ENCODE measurements at regions not wholly inside any gene's neighbourhood (a gene's known extent, or its start where the extent isn't known, plus 50 kb on each side); places are given as distances from the start of the nearest gene placed in this dataset.

GRCh38 chr3:145721815-145722214 is 439.2 kb downstream of the PLOD2 start:
- no peak overlapping the region for H2AK5ac ChIP-seq (ENCODE audit: low read length, severe bottlenecking)
- H4K91ac ChIP-seq (ENCODE audit: low read length): no peak overlapping the region
- H3K79me1 ChIP-seq (replicated peaks; ENCODE audit: low read length, poor library complexity, severe bottlenecking): no peaks in the 10 kb centered on the region
- H3K9me3 ChIP-seq (ENCODE audit: control insufficient read depth, low read length): no peaks in the 10 kb centered on the region
- no peak overlapping the region for H4K8ac ChIP-seq (ENCODE audit: low read length)
- H3K36me3 ChIP-seq (ENCODE audit: control insufficient read depth in 1 of 2, insufficient read depth in 2 of 2, low read depth in 1 of 2, low read length in 2 of 2): no peaks in the 10 kb centered on the region
- H2BK120ac ChIP-seq (ENCODE audit: low read depth, low read length): no peak overlapping the region
- H3K4me1 ChIP-seq (ENCODE audit: control insufficient read depth, insufficient read depth, low read depth, low read length): no peaks in the 10 kb centered on the region
- no peak overlapping the region for H3K4ac ChIP-seq (ENCODE audit: low read depth in 1 of 2, low read length in 2 of 2)
- no peak overlapping the region for H2AFZ ChIP-seq (ENCODE audit: low read depth, low read length)
- no peaks in the 10 kb centered on the region for H3K27me3 ChIP-seq (ENCODE audit: control insufficient read depth in 1 of 2, insufficient read depth in 1 of 2, low read length in 2 of 2)
- no peak for DNase-seq
- no peak overlapping the region for H3K4me2 ChIP-seq (ENCODE audit: low read length, poor library complexity, severe bottlenecking)
- H2BK15ac ChIP-seq (ENCODE audit: low read depth, poor library complexity, severe bottlenecking): no peak overlapping the region
- H3K18ac ChIP-seq (ENCODE audit: low read depth in 1 of 2, low read length in 2 of 2): no peak overlapping the region
- no CpG with 5 or more reads among the region's 1 CpG for WGBS
- H3K14ac ChIP-seq (ENCODE audit: low read length in 2 of 2): no peak overlapping the region
- H2BK12ac ChIP-seq (ENCODE audit: low read length in 2 of 2): no peak overlapping the region
- no peak overlapping the region for H3K27ac ChIP-seq (ENCODE audit: low read length, poor library complexity, severe bottlenecking)
- no peak overlapping the region for H3K4me3 ChIP-seq (ENCODE audit: insufficient read depth in 1 of 2, low read depth in 1 of 2, low read length in 2 of 2)
- H3K9ac ChIP-seq (ENCODE audit: low read length): no peak overlapping the region
- no peak overlapping the region for H3K23ac ChIP-seq (ENCODE audit: low read length in 2 of 2)
- no peak overlapping the region for H2BK5ac ChIP-seq (ENCODE audit: low read depth, low read length, poor library complexity, severe bottlenecking)

GRCh38 chr3:145727476-145727875 is 433.5 kb downstream of the PLOD2 start:
- Histone ChIP-seq H3K4me2 (ENCODE audit: low read length, poor library complexity, severe bottlenecking) (no peak overlapping the region), H3K36me3 (ENCODE audit: control insufficient read depth in 1 of 2, insufficient read depth in 2 of 2, low read depth in 1 of 2, low read length in 2 of 2) (no peaks in the 10 kb centered on the region), H4K91ac (ENCODE audit: low read length) (no peak overlapping the region), H3K14ac (ENCODE audit: low read length in 2 of 2) (no peak overlapping the region), H3K79me1 (replicated peaks; ENCODE audit: low read length, poor library complexity, severe bottlenecking) (no peaks in the 10 kb centered on the region), H2BK12ac (ENCODE audit: low read length in 2 of 2) (no peak overlapping the region), H4K8ac (ENCODE audit: low read length) (no peak overlapping the region), H3K27me3 (ENCODE audit: control insufficient read depth in 1 of 2, insufficient read depth in 1 of 2, low read length in 2 of 2) (no peaks in the 10 kb centered on the region), H2AFZ (ENCODE audit: low read depth, low read length) (no peak overlapping the region), H3K9ac (ENCODE audit: low read length) (no peak overlapping the region), H3K27ac (ENCODE audit: low read length, poor library complexity, severe bottlenecking) (no peak overlapping the region), H2BK5ac (ENCODE audit: low read depth, low read length, poor library complexity, severe bottlenecking) (no peak overlapping the region), H3K4ac (ENCODE audit: low read depth in 1 of 2, low read length in 2 of 2) (no peak overlapping the region), H3K9me3 (ENCODE audit: control insufficient read depth, low read length) (no peaks in the 10 kb centered on the region), H3K23ac (ENCODE audit: low read length in 2 of 2) (no peak overlapping the region), H2AK5ac (ENCODE audit: low read length, severe bottlenecking) (no peak overlapping the region), H3K4me1 (ENCODE audit: control insufficient read depth, insufficient read depth, low read depth, low read length) (no peaks in the 10 kb centered on the region), H2BK15ac (ENCODE audit: low read depth, poor library complexity, severe bottlenecking) (no peak overlapping the region), H2BK120ac (ENCODE audit: low read depth, low read length) (no peak overlapping the region), H3K4me3 (ENCODE audit: insufficient read depth in 1 of 2, low read depth in 1 of 2, low read length in 2 of 2) (no peak overlapping the region), H3K18ac (ENCODE audit: low read depth in 1 of 2, low read length in 2 of 2) (no peak overlapping the region)
- no peak for DNase-seq
- 95% methylated on average over 3 of the region's 3 CpGs for WGBS

GRCh38 chr3:145735631-145736030 is 425.4 kb downstream of the PLOD2 start:
- no peak overlapping the region for H2BK12ac ChIP-seq (ENCODE audit: low read length in 2 of 2)
- no peak overlapping the region for H2AFZ ChIP-seq (ENCODE audit: low read depth, low read length)
- no peaks in the 10 kb centered on the region for H3K79me1 ChIP-seq (replicated peaks; ENCODE audit: low read length, poor library complexity, severe bottlenecking)
- no peak overlapping the region for H2BK120ac ChIP-seq (ENCODE audit: low read depth, low read length)
- H3K14ac ChIP-seq (ENCODE audit: low read length in 2 of 2): no peak overlapping the region
- H3K27me3 ChIP-seq (ENCODE audit: control insufficient read depth in 1 of 2, insufficient read depth in 1 of 2, low read length in 2 of 2): no peaks in the 10 kb centered on the region
- DNase-seq: peak; percentile 7
- no peak overlapping the region for H3K4ac ChIP-seq (ENCODE audit: low read depth in 1 of 2, low read length in 2 of 2)
- no peak overlapping the region for H2AK5ac ChIP-seq (ENCODE audit: low read length, severe bottlenecking)
- 71% methylated on average over 1 of the region's 2 CpGs for WGBS
- H3K27ac ChIP-seq (ENCODE audit: low read length, poor library complexity, severe bottlenecking): no peak overlapping the region
- no peak overlapping the region for H4K8ac ChIP-seq (ENCODE audit: low read length)
- no peak overlapping the region for H3K18ac ChIP-seq (ENCODE audit: low read depth in 1 of 2, low read length in 2 of 2)
- H2BK15ac ChIP-seq (ENCODE audit: low read depth, poor library complexity, severe bottlenecking): no peak overlapping the region
- no peak overlapping the region for H3K4me2 ChIP-seq (ENCODE audit: low read length, poor library complexity, severe bottlenecking)
- H3K4me3 ChIP-seq (ENCODE audit: insufficient read depth in 1 of 2, low read depth in 1 of 2, low read length in 2 of 2): no peak overlapping the region
- H3K23ac ChIP-seq (ENCODE audit: low read length in 2 of 2): no peak overlapping the region
- no peaks in the 10 kb centered on the region for H3K36me3 ChIP-seq (ENCODE audit: control insufficient read depth in 1 of 2, insufficient read depth in 2 of 2, low read depth in 1 of 2, low read length in 2 of 2)
- H3K9ac ChIP-seq (ENCODE audit: low read length): no peak overlapping the region
- H3K9me3 ChIP-seq (ENCODE audit: control insufficient read depth, low read length): no peaks in the 10 kb centered on the region
- H4K91ac ChIP-seq (ENCODE audit: low read length): no peak overlapping the region
- no peak overlapping the region for H2BK5ac ChIP-seq (ENCODE audit: low read depth, low read length, poor library complexity, severe bottlenecking)
- no peaks in the 10 kb centered on the region for H3K4me1 ChIP-seq (ENCODE audit: control insufficient read depth, insufficient read depth, low read depth, low read length)

GRCh38 chr3:145737952-145738351 is 423.0 kb downstream of the PLOD2 start:
- Histone ChIP-seq H2BK15ac (ENCODE audit: low read depth, poor library complexity, severe bottlenecking) (no peak overlapping the region), H3K4me2 (ENCODE audit: low read length, poor library complexity, severe bottlenecking) (no peak overlapping the region), H3K9ac (ENCODE audit: low read length) (no peak overlapping the region), H3K4ac (ENCODE audit: low read depth in 1 of 2, low read length in 2 of 2) (no peak overlapping the region), H2AK5ac (ENCODE audit: low read length, severe bottlenecking) (no peak overlapping the region), H3K9me3 (ENCODE audit: control insufficient read depth, low read length) (no peaks in the 10 kb centered on the region), H3K23ac (ENCODE audit: low read length in 2 of 2) (no peak overlapping the region), H3K79me1 (replicated peaks; ENCODE audit: low read length, poor library complexity, severe bottlenecking) (no peaks in the 10 kb centered on the region), H4K91ac (ENCODE audit: low read length) (no peak overlapping the region), H2AFZ (ENCODE audit: low read depth, low read length) (no peak overlapping the region), H3K36me3 (ENCODE audit: control insufficient read depth in 1 of 2, insufficient read depth in 2 of 2, low read depth in 1 of 2, low read length in 2 of 2) (no peaks in the 10 kb centered on the region), H3K27ac (ENCODE audit: low read length, poor library complexity, severe bottlenecking) (no peak overlapping the region), H3K4me3 (ENCODE audit: insufficient read depth in 1 of 2, low read depth in 1 of 2, low read length in 2 of 2) (no peak overlapping the region), H3K4me1 (ENCODE audit: control insufficient read depth, insufficient read depth, low read depth, low read length) (no peaks in the 10 kb centered on the region), H2BK12ac (ENCODE audit: low read length in 2 of 2) (no peak overlapping the region), H3K18ac (ENCODE audit: low read depth in 1 of 2, low read length in 2 of 2) (no peak overlapping the region), H4K8ac (ENCODE audit: low read length) (no peak overlapping the region), H2BK5ac (ENCODE audit: low read depth, low read length, poor library complexity, severe bottlenecking) (no peak overlapping the region), H2BK120ac (ENCODE audit: low read depth, low read length) (no peak overlapping the region), H3K27me3 (ENCODE audit: control insufficient read depth in 1 of 2, insufficient read depth in 1 of 2, low read length in 2 of 2) (no peaks in the 10 kb centered on the region), H3K14ac (ENCODE audit: low read length in 2 of 2) (no peak overlapping the region)
- no CpG with 5 or more reads among the region's 1 CpG for WGBS
- no peak for DNase-seq
